GM18520 (cell line): ENCODE measurements at regions not wholly inside any gene's neighbourhood (a gene's known extent, or its start where the extent isn't known, plus 50 kb on each side); places are given as distances from the start of the nearest gene placed in this dataset.

Source experiments
- ATAC-seq: cut with Tn5 transposase; IDR thresholded peaks from one replicate; pipeline ENCODE4 v1.9.1; 2021; ENCODE audit not compliant: unreplicated experiment

- no peak for ATAC-seq
Observed at GRCh38 chr21:39056636-39057035, 126.6 kb downstream of the PSMG1 start.

- ATAC-seq, result no peak
Observed at GRCh38 chr21:39055167-39055767, 128.0 kb downstream of the PSMG1 start.

- no peak for ATAC-seq
Observed at GRCh38 chr21:39054066-39054465, 129.2 kb downstream of the PSMG1 start.

- ATAC-seq, result no peak
Observed at GRCh38 chr21:39053126-39053525, 130.1 kb downstream of the PSMG1 start.

GRCh38 chr21:39052718-39053117, 130.5 kb downstream of the PSMG1 start:
- ATAC-seq, result no peak

- ATAC-seq, result no peak
Observed at GRCh38 chr21:39051588-39051949, 131.7 kb downstream of the PSMG1 start.

GRCh38 chr21:39050841-39051587, 132.2 kb downstream of the PSMG1 start:
- no peak for ATAC-seq

- no peak for ATAC-seq
Observed at GRCh38 chr21:39048574-39048973, 134.7 kb downstream of the PSMG1 start.

- ATAC-seq, result no peak
Observed at GRCh38 chr21:39048064-39048463, 135.2 kb downstream of the PSMG1 start.

GRCh38 chr21:39047046-39047445, 136.2 kb downstream of the PSMG1 start:
- no peak for ATAC-seq

- no peak for ATAC-seq
Observed at GRCh38 chr21:39046236-39046916, 136.9 kb downstream of the PSMG1 start.

- no peak for ATAC-seq
Observed at GRCh38 chr21:39041816-39042215, 141.4 kb downstream of the PSMG1 start.

- no peak for ATAC-seq
Observed at GRCh38 chr21:39040494-39041110, 142.6 kb downstream of the PSMG1 start.

GRCh38 chr21:39037807-39038405, 145.3 kb downstream of the PSMG1 start:
- no peak for ATAC-seq

- no peak for ATAC-seq
Observed at GRCh38 chr21:39036581-39036980, 146.7 kb downstream of the PSMG1 start.

GRCh38 chr21:39034590-39035536, 148.4 kb downstream of the PSMG1 start:
- ATAC-seq, result no peak

- ATAC-seq, result no peak
Observed at GRCh38 chr21:39033878-39034589, 149.2 kb downstream of the PSMG1 start.

- no peak for ATAC-seq
Observed at GRCh38 chr21:39029900-39030884, 153.1 kb downstream of the PSMG1 start.
